ENCODE measurements at regions not wholly inside any gene's neighbourhood (a gene's known extent, or its start where the extent isn't known, plus 50 kb on each side); places are given as distances from the start of the nearest gene placed in this dataset.

DNA sequence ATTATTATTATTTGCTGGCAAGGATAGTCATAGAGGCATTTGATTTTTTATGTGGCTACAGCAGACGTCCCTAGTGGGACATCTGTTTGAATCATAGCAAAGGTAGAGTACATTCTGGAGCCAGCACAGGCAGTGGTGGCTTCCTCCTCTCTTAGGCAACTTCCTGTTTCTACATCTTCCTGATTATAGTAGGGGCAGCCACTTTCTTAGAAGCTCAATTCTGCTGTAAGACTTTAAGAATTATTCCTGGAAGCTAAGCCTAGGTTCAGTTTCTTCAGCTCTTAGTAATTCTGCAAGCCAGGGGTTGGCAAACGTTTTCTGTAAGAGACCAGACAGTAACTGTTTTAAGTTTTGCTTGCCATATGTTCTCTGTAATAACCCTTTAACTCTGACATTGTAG is 129.3 kb upstream of the TENM4 start:
- Mint-ChIP-seq H3K4me1 (no peaks in the 10 kb centered on the region), H3K36me3 (ENCODE audit: insufficient read depth in 1 of 3, low read depth in 3 of 3) (no peaks in the 10 kb centered on the region), H3K27ac (no peak overlapping the region), H3K27me3 (ENCODE audit: low read depth) (peaks cover 2% of the 10 kb centered on the region; the same call in 1 of the 2 replicates), H3K9me3 (no peaks in the 10 kb centered on the region), H3K4me3 (no peak overlapping the region)
- WGBS (ENCODE audit: extremely low coverage, insufficient read length, low lambda C conversion rate): no CpG with 5 or more reads among the region's 2 CpGs
- H2AK5ac ChIP-seq (ENCODE audit: insufficient read length, low read length): no peak overlapping the region
- no peak overlapping the region for H3K56ac ChIP-seq (ENCODE audit: insufficient read length, low read depth, low read length)
- no peak overlapping the region for H3K14ac ChIP-seq (ENCODE audit: insufficient read depth, low read length)
- H4K5ac ChIP-seq (ENCODE audit: insufficient read length, low read depth, low read length): no peak overlapping the region
- no peaks in the 10 kb centered on the region for H3K9me3 ChIP-seq (ENCODE audit: control insufficient read depth, low read depth, low read length)
- no peak overlapping the region for H3K27ac ChIP-seq (ENCODE audit: insufficient read length, low read depth, low read length)
- no peak overlapping the region for H3K4ac ChIP-seq (ENCODE audit: low read depth, low read length)
- H3K4me2 ChIP-seq (ENCODE audit: insufficient read depth, insufficient read length, low read length): no peak overlapping the region
- H2BK12ac ChIP-seq (ENCODE audit: insufficient read length, low read depth, low read length): no peak overlapping the region
- no peak overlapping the region for H3K23ac ChIP-seq (ENCODE audit: insufficient read length, low read depth, low read length)
- no peak overlapping the region for H2BK15ac ChIP-seq (ENCODE audit: low read depth, low read length)
- no peak for DNase-seq
- no peak overlapping the region for H2BK5ac ChIP-seq (ENCODE audit: insufficient read length, low read length)
- H3T11ph ChIP-seq (ENCODE audit: low read length): no peak overlapping the region
- no peak overlapping the region for H4K8ac ChIP-seq (replicated peaks; ENCODE audit: insufficient read length, low read depth, low read length)
- no peaks in the 10 kb centered on the region for H3K79me1 ChIP-seq (ENCODE audit: insufficient read depth, low read depth, low read length, poor library complexity, severe bottlenecking)
- H2AFZ ChIP-seq (ENCODE audit: low read length): no peak overlapping the region
- no peak overlapping the region for H3K9ac ChIP-seq (ENCODE audit: extremely low read depth, insufficient read length, low read length)
- H4K20me1 ChIP-seq (ENCODE audit: control insufficient read depth, insufficient read depth, insufficient read length): no peaks in the 10 kb centered on the region
- no peaks in the 10 kb centered on the region for H3K23me2 ChIP-seq (ENCODE audit: insufficient read length, low read depth, low read length, poor library complexity, severe bottlenecking)
- H3K4me1 ChIP-seq (ENCODE audit: insufficient read depth, low read length): no peaks in the 10 kb centered on the region
- no peaks in the 10 kb centered on the region for H3K79me2 ChIP-seq (ENCODE audit: insufficient read depth, low read length)
- H3K18ac ChIP-seq (ENCODE audit: insufficient read length, low read depth, low read length): no peak overlapping the region
- H4K91ac ChIP-seq (ENCODE audit: insufficient read length, low read depth, low read length): no peak overlapping the region
- H2BK20ac ChIP-seq (ENCODE audit: low read depth, low read length, poor library complexity, severe bottlenecking): no peak overlapping the region
- H2BK120ac ChIP-seq (ENCODE audit: low read depth, low read length, poor library complexity, severe bottlenecking): no peak overlapping the region
- TF ChIP-seq, protein P1, sequence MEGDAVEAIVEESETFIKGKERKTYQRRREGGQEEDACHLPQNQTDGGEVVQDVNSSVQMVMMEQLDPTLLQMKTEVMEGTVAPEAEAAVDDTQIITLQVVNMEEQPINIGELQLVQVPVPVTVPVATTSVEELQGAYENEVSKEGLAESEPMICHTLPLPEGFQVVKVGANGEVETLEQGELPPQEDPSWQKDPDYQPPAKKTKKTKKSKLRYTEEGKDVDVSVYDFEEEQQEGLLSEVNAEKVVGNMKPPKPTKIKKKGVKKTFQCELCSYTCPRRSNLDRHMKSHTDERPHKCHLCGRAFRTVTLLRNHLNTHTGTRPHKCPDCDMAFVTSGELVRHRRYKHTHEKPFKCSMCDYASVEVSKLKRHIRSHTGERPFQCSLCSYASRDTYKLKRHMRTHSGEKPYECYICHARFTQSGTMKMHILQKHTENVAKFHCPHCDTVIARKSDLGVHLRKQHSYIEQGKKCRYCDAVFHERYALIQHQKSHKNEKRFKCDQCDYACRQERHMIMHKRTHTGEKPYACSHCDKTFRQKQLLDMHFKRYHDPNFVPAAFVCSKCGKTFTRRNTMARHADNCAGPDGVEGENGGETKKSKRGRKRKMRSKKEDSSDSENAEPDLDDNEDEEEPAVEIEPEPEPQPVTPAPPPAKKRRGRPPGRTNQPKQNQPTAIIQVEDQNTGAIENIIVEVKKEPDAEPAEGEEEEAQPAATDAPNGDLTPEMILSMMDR (conservative IDR thresholded peaks at IDR 0.05): no peak
- no peaks in the 10 kb centered on the region for H3K27me3 ChIP-seq (ENCODE audit: insufficient read depth, low read length)

All from H9 (cell line).